Epithelial cell of proximal tubule (primary cell): ENCODE measurements at regions not wholly inside any gene's neighbourhood (a gene's known extent, or its start where the extent isn't known, plus 50 kb on each side); places are given as distances from the start of the nearest gene placed in this dataset.

Source experiments
- DNase-seq: peaks from one replicate; pipeline ENCODE4 v3.0.0-alpha.2; 2011; ENCODE audit warnings: low read depth
- H3K4me3 ChIP-seq: 2 replicates; pipeline ENCODE4 v1.5.1; 2011; ENCODE audit warnings: low read depth, mild to moderate bottlenecking, low read length
- CTCF ChIP-seq: conservative IDR thresholded peaks from 2 replicates; pipeline ENCODE4 v1.5.1; 2012; ENCODE audit warnings: low read depth, mild to moderate bottlenecking, low read length

- no peak for TF ChIP-seq CTCF
- no peak for DNase-seq
- H3K4me3 ChIP-seq: no peak overlapping the region
Measured at GRCh38 chr3:164640591-164640990, 437.7 kb downstream of the SI start.

GRCh38 chr3:164620956-164621355, 457.3 kb downstream of the SI start:
- no peak overlapping the region for H3K4me3 ChIP-seq
- no peak for DNase-seq
- no peak for TF ChIP-seq CTCF

- H3K4me3 ChIP-seq: no peak overlapping the region
- DNase-seq: no peak
- TF ChIP-seq CTCF: no peak
Measured at GRCh38 chr3:164620423-164620822, 457.9 kb downstream of the SI start.

GRCh38 chr3:164612751-164613150, 465.5 kb downstream of the SI start:
- no peak for DNase-seq
- H3K4me3 ChIP-seq: no peak overlapping the region
- no peak for TF ChIP-seq CTCF

GRCh38 chr3:164608554-164609276, 469.6 kb downstream of the SI start:
- no peak for DNase-seq
- no peak overlapping the region for H3K4me3 ChIP-seq
- no peak for TF ChIP-seq CTCF

- no peak for DNase-seq
- TF ChIP-seq CTCF: no peak
Measured at GRCh38 chr3:164604687-164605086, 473.6 kb downstream of the SI start.

GRCh38 chr3:164577667-164578210, 500.6 kb downstream of the SI start:
- no peak overlapping the region for H3K4me3 ChIP-seq
- no peak for DNase-seq

More at GRCh38 chr3:164604687-164605086, 473.6 kb downstream of the SI start:
- no peak overlapping the region for H3K4me3 ChIP-seq

More at GRCh38 chr3:164577667-164578210, 500.6 kb downstream of the SI start:
- TF ChIP-seq CTCF: no peak
